HepG2 (cell line): ENCODE measurements at regions not wholly inside any gene's neighbourhood (a gene's known extent, or its start where the extent isn't known, plus 50 kb on each side); places are given as distances from the start of the nearest gene placed in this dataset.

Experiments
- BHLHE40 ChIP-seq: IDR thresholded peaks from 2 replicates; pipeline ENCODE4 v1.6.1; 2011; ENCODE audit warnings: low read length, improper control_type of control experiment
- CREM ChIP-seq, 2 experiments: sonication (generic) in 1 of 2; formaldehyde crosslinking in 1 of 2; IDR thresholded peaks; 2 replicates each; pipeline versions ENCODE4 v1.4.0 to v1.6.1; 2016 to 2020; ENCODE audit warnings: antibody characterized with exemption in 1 of 2, mild to moderate bottlenecking in 1 of 2, missing genetic modification reagents in 1 of 2
- DNMT1 ChIP-seq: sonication (generic); formaldehyde crosslinking; IDR thresholded peaks from 2 replicates; pipeline ENCODE4 v1.5.1; 2020; ENCODE audit warnings: mild to moderate bottlenecking, missing genetic modification reagents
- POLR2AphosphoS2 ChIP-seq: IDR thresholded peaks from 2 replicates; pipeline ENCODE4 v1.6.1; 2011; ENCODE audit warnings: low read depth, low read length, improper control_type of control experiment
- POLR2AphosphoS5 ChIP-seq: IDR thresholded peaks from 2 replicates; pipeline ENCODE4 v1.6.1; 2012; ENCODE audit warnings: low read depth, low read length
- TF ChIP-seq, protein P1 (sequence below): sonication (generic); formaldehyde crosslinking; IDR thresholded peaks from 2 replicates; pipeline ENCODE4 v1.5.0; 2020; ENCODE audit warnings: mild to moderate bottlenecking, missing genetic modification reagents, moderate library complexity

DNA sequence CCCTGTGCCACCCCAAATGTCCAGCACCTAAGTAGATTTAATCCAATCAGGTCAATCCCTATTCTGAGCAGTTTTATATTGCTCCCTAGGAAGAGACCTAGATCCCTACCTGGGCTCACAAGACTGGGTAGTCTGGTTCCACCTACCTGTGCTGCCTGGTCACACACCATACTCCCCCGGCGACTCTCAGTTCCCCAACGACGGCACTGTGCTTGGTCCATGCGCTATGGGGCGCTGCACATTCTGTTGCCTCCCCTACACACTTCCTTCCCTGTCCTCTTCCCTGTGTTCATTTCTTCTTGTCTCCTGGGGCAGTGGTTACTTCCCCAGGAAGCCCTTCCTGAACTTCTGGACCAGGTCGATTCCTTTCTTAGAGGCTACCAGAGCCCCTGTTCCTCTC, 109.9 kb upstream of the IL12B start:
- TF ChIP-seq POLR2AphosphoS5 = no peak
- TF ChIP-seq POLR2AphosphoS2 = no peak
- TF ChIP-seq DNMT1 (CRISPR knock-in tag) = no peak
- TF ChIP-seq BHLHE40 = no peak
- TF ChIP-seq, protein P1, sequence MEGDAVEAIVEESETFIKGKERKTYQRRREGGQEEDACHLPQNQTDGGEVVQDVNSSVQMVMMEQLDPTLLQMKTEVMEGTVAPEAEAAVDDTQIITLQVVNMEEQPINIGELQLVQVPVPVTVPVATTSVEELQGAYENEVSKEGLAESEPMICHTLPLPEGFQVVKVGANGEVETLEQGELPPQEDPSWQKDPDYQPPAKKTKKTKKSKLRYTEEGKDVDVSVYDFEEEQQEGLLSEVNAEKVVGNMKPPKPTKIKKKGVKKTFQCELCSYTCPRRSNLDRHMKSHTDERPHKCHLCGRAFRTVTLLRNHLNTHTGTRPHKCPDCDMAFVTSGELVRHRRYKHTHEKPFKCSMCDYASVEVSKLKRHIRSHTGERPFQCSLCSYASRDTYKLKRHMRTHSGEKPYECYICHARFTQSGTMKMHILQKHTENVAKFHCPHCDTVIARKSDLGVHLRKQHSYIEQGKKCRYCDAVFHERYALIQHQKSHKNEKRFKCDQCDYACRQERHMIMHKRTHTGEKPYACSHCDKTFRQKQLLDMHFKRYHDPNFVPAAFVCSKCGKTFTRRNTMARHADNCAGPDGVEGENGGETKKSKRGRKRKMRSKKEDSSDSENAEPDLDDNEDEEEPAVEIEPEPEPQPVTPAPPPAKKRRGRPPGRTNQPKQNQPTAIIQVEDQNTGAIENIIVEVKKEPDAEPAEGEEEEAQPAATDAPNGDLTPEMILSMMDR (CRISPR knock-in tag) = no peak
- no peak for TF ChIP-seq CREM (IDR thresholded peaks at IDR 0.05)
- no peak for TF ChIP-seq CREM (CRISPR knock-in tag; IDR thresholded peaks at IDR 0.05)
